ENCODE measurements at regions not wholly inside any gene's neighbourhood (a gene's known extent, or its start where the extent isn't known, plus 50 kb on each side); places are given as distances from the start of the nearest gene placed in this dataset.

DNA sequence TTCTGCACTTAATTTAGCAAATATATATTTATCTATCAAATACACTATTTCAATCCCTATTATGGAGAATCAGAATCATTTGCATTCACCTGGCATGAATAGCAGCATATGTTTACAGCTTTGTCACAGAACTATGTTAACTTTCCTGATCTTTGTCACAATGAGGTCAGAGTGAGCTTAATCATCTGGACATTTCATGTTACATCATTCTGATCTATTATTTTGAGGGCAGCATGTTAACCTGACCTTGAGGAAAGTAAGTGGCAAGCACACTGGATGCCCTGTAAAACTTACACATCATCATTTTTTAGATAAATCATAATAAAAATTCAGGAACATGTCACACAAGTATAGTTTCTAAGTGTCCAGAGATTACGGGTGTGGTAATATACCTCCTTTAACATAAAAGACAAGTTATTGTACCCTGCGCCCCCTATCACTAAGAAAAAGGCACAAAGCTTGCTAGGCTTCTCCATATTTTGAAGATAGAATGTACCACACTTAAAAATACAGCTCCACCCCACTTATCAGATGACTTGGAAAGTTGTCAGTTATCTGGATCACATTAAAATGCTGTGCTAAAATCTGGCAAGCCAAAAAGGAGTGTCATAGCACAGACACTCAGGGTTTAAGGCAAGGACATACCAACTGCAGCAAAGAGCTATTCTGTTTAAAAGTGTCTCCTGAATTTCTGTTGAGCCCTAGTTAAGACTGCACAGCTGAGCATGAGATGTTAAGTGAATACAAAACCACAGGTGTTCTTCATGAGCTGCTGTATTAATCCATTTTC is 182.7 kb upstream of the FAT4 start:
- BruUV-seq (replicated peaks) = no TSS peak
- intact Hi-C loops (cut with micrococcal nuclease; ENCODE audit: unreplicated experiment) = no loop called here
- Histone ChIP-seq H4K20me1 (ENCODE audit: control insufficient read depth, insufficient read depth) (no peaks in the 10 kb centered on the region), H3K36me3 (ENCODE audit: control insufficient read depth in 2 of 2, insufficient read depth in 2 of 2, low read length in 1 of 2) (no peaks in the 10 kb centered on the region), H3K27me3 (replicated peaks in 1 of 2; ENCODE audit: control insufficient read depth in 2 of 2, insufficient read depth in 2 of 2, low read length in 1 of 2) (no peaks in the 10 kb centered on the region), H3K4me2 (ENCODE audit: control insufficient read depth, insufficient read depth) (no peak overlapping the region), H2AFZ (ENCODE audit: control insufficient read depth, low read depth, low read length) (no peak overlapping the region), H3K4me1 (ENCODE audit: control insufficient read depth, insufficient read depth, low read length) (no peaks in the 10 kb centered on the region), H3K9ac (ENCODE audit: control insufficient read depth, insufficient read depth, low read length) (no peak overlapping the region), H3K27ac (ENCODE audit: control insufficient read depth, insufficient read depth) (no peak overlapping the region), H3K9me3 (replicated peaks; ENCODE audit: control insufficient read depth, insufficient read depth, low read length) (no peaks in the 10 kb centered on the region), H3K4me3 (no peak overlapping the region), H3K79me2 (ENCODE audit: control insufficient read depth, insufficient read depth, low read length) (no peaks in the 10 kb centered on the region)
- FAIRE-seq (no peak), ATAC-seq (no peak), DNase-seq (ENCODE audit: low read depth, low spot score) (no peak)
- ChIA-PET CTCF (no interaction called here), RAD21 (ENCODE audit: unreplicated experiment) (no interaction called here), SMC1A (ENCODE audit: uncharacterized antibody, unreplicated experiment) (no interaction called here), POLR2A (no interaction called here)
- TF ChIP-seq ZNF622 (IDR thresholded peaks at IDR 0.05) (no peak), SP1 (IDR thresholded peaks at IDR 0.05; ENCODE audit: low read depth, low read length) (no peak), ZBTB33 (IDR thresholded peaks at IDR 0.05) (no peak), PAX5 (IDR thresholded peaks at IDR 0.05; ENCODE audit: borderline replicate concordance, low read depth, low read length) (no peak), ZNF24 (IDR thresholded peaks at IDR 0.05) (no peak), IRF4 (IDR thresholded peaks at IDR 0.05; ENCODE audit: low read depth, low read length) (no peak), NKRF (conservative IDR thresholded peaks at IDR 0.05) (no peak), CHD2 (IDR thresholded peaks at IDR 0.05; ENCODE audit: borderline replicate concordance, low read depth, low read length) (no peak), EGR1 (IDR thresholded peaks at IDR 0.05; ENCODE audit: borderline replicate concordance in 1 of 2, low read depth in 2 of 2, low read length in 2 of 2) (no peak), NFXL1 (IDR thresholded peaks at IDR 0.05; ENCODE audit: borderline replicate concordance) (no peak)
- WGBS (ENCODE audit: insufficient coverage, insufficient replicate concordance, low lambda C conversion rate, missing lambda C conversion rate) = 17% methylated on average over 2 of the region's 2 CpGs
- in situ Hi-C loops (cut with MboI) = no loop called here

All from GM12878 (cell line).